NOMO-1 treated with dmso at 0.1 percent for 144 hours (cell line): ENCODE measurements at regions not wholly inside any gene's neighbourhood (a gene's known extent, or its start where the extent isn't known, plus 50 kb on each side); places are given as distances from the start of the nearest gene placed in this dataset.

Experiments
- DNase-seq: peaks from one replicate; lab custom pipeline; 2025; ENCODE audit not compliant: unreplicated experiment; lab: John Stamatoyannopoulos, UW

- no peak for DNase-seq
These were observed 56.7 kb upstream of the FHL2 start for GRCh38 chr2:105455488-105456003.

DNA sequence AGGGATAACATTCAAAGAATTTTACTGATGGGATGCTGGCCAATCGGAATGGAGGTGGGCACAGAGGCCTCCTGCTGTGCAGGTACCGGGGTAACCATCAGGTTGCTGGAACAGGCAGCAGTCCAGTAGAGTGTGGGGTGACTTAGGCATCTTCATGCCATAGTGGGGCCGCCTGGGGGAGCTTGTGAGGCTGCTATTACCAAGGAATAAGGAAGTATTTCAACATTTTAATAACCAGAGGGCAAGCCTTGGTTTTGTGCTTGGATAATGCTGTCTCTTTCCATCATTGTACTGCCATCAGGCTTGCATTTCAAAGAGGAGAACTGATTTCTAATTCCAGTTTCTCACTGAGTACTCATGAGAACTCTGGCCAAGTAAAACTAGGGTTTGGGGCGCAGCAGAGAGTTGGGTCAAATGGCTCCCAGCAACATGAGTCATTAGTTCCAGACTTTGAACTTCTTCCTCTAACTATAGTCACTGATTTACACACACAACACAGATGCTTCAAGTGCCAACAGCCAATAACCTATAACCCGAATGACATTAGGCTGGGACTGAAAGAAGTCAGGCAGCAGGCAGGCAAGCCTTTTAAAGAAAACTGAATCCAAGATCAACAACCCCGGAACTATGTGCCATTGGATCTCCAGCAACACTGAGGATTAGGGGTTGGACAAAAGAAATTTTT is 56.1 kb upstream of the FHL2 start:
- DNase-seq: peak; percentile 9

DNA sequence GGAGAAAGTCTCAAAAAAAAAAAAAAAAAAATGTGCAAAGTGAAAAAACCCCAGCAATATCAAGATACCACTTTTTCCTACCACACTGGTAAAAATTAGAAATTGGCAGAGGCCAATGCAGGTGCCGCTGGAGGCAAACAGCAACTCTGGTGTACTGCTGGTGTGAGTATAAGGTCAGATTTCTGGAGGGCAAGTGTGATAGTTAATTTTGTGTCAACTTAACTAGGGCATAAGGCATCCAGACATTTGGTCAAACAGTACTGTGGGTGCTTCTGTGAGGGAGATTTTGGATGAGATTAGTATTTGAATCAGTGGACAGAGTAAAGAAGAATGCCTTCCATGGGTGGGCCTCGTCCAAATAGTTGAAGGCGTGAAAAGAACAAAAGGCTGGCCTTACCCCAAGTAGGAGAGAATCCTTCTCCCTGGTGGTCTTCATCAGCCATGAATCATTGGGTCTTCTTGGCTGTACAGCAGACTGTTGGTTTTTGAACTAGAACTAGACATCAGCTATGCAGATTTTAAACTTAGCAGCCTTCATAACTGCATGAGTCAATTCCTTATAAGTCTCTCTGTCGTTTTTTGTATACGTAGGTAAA is 52.8 kb upstream of the FHL2 start:
- DNase-seq: no peak

DNA sequence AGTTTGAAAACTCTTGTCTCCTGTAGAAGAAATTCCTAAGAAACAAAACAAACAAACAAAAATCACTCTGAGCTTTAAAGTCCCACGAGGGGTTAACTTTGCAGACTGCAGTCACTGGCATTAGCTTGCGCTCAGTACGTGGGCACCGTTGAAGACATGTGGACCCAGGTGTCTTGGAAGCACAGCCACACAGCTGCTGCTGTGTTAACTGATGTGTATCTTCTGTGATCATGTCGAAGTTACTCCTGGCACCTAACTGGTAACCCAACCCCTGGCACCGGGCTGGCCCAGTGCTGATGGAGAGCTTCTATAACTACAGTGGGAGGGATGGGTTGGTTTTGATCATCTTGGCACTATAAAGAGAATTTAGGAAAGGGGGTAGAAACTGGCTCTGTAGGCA is 51.6 kb upstream of the FHL2 start:
- no peak for DNase-seq

DNA sequence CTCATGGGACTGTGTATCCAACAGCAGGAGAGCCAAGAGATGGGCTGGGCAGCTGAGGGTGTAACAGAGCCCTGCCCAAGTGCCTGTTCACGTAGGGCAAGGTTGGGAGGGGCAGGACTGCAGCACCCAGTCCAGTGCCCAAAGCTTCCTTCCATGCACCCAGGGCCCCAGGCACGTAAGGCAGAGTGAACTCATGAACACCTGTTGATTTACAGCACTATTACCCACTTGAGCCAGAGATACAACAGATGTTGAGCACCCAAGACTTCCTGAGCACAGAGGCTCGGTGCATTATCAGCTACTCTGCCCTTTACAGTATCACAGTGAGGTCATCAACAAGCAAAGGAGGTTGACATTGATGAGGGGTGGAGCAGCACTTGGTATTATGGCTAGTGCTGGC is 50.2 kb upstream of the FHL2 start:
- DNase-seq: no peak
